ACHN (cell line): ENCODE measurements at regions not wholly inside any gene's neighbourhood (a gene's known extent, or its start where the extent isn't known, plus 50 kb on each side); places are given as distances from the start of the nearest gene placed in this dataset.

Source experiments
- DNase-seq: peaks from one replicate; pipeline ENCODE4 v3.0.0-alpha.2; 2015
- in situ Hi-C: cut with HindIII; loops from 2 replicates; pipeline ENCODE4 v1.10.0; 2017; ENCODE audit warnings: low sequenced_read_pairs, low pct_ligation_motif_present, low pct_unique_long_range_greater_than_20kb

DNA sequence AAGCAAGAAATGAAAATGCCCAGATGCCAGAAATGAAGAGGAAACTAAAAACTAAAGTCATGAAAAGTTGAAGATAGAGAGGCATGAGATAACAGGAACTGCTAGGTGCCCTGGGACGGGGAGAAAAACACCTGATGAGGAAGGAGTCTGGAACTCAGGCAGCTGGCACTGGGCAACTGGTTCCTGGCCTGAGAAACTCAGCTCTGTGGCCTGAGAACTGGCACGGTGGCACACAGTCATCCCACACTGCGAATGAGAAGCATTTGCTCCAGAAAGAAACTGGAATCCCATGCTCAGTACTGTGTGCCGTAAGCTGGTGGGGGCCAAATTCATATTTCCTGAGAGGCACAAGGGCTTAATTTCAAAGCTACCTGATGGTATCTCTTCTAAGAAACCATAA is 53.6 kb upstream of the RORA start:
- in situ Hi-C loops: no loop called here
- no peak for DNase-seq

DNA sequence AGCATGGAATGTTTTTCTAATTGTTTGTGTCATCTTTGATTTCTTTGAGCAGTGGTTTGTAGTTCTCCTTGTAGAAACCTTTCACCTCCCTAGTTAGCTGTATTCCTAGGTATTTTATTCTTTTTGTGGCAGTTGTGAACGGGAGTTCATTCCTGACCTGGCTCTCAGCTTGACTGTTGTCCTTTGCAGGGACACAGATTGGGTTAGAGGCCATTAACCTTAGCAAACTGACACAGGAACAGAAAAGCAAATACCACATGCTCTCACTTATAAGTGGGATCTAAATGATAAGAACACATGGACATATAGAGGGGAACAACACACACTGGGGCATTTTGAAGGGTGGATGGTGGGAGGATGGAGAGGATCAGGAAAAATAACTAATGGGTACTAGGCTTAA is 52.2 kb upstream of the RORA start:
- no peak for DNase-seq
- in situ Hi-C loops: no loop called here
